OCI-LY7 (cell line): ENCODE measurements at regions not wholly inside any gene's neighbourhood (a gene's known extent, or its start where the extent isn't known, plus 50 kb on each side); places are given as distances from the start of the nearest gene placed in this dataset.

Source experiments
- EZH2phosphoT487 ChIP-seq: fragments of 200-600 bp; sonication (generic); IDR thresholded peaks from 2 replicates; pipeline ENCODE4 v1.6.1; 2018; ENCODE audit warnings: low read depth, borderline replicate concordance, mild to moderate bottlenecking, mixed run types, antibody characterized with exemption, low read length, moderate library complexity, mixed read lengths
- TF ChIP-seq, protein P1 (sequence below): fragments of 200-600 bp; sonication (generic); conservative IDR thresholded peaks from 2 replicates; pipeline ENCODE4 v1.5.1; 2014; ENCODE audit warnings: mild to moderate bottlenecking, antibody characterized with exemption, low read length, moderate library complexity, mixed read lengths

DNA sequence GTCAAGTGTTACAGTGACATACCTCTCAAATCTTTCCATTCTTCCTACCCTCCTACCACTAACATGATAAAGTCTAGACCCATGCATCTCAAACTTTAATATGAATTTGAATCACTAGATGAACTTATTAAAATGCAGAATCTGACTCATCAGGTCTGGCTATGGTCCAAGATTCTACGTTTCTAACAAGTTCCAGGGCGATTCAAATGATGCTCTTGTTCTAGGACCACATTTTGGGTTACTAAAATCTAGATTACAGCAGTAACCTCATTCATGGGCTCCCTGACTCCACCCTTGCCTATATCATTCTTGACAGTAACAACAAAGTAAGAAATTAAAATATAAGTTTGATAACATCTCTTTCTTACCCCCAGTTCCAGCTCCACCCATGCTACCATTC is 124.8 kb upstream of the LSM8 start:
- TF ChIP-seq, protein P1, sequence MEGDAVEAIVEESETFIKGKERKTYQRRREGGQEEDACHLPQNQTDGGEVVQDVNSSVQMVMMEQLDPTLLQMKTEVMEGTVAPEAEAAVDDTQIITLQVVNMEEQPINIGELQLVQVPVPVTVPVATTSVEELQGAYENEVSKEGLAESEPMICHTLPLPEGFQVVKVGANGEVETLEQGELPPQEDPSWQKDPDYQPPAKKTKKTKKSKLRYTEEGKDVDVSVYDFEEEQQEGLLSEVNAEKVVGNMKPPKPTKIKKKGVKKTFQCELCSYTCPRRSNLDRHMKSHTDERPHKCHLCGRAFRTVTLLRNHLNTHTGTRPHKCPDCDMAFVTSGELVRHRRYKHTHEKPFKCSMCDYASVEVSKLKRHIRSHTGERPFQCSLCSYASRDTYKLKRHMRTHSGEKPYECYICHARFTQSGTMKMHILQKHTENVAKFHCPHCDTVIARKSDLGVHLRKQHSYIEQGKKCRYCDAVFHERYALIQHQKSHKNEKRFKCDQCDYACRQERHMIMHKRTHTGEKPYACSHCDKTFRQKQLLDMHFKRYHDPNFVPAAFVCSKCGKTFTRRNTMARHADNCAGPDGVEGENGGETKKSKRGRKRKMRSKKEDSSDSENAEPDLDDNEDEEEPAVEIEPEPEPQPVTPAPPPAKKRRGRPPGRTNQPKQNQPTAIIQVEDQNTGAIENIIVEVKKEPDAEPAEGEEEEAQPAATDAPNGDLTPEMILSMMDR = no peak
- no peak for TF ChIP-seq EZH2phosphoT487
